ENCODE measurements at regions not wholly inside any gene's neighbourhood (a gene's known extent, or its start where the extent isn't known, plus 50 kb on each side); places are given as distances from the start of the nearest gene placed in this dataset.

DNA sequence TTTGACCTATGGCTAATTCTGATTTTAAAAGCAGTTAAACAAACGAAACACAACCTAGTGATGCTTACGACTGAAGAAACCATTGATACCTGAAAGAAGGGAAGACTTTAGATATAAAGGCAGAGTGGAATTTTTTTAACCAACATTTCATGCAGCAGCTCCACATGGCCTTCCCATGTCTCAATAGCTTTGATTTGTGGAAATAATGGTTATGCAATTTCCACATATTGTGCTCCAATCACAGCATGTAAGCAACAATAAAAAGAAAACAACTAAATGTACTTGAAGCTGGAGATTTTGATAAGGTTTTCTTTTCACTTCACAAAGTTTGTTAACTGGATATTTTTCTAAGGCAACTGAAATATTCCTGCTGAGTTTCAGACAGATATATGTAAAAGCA is 82.0 kb upstream of the SLC39A10 start:
- TF ChIP-seq, protein P1, sequence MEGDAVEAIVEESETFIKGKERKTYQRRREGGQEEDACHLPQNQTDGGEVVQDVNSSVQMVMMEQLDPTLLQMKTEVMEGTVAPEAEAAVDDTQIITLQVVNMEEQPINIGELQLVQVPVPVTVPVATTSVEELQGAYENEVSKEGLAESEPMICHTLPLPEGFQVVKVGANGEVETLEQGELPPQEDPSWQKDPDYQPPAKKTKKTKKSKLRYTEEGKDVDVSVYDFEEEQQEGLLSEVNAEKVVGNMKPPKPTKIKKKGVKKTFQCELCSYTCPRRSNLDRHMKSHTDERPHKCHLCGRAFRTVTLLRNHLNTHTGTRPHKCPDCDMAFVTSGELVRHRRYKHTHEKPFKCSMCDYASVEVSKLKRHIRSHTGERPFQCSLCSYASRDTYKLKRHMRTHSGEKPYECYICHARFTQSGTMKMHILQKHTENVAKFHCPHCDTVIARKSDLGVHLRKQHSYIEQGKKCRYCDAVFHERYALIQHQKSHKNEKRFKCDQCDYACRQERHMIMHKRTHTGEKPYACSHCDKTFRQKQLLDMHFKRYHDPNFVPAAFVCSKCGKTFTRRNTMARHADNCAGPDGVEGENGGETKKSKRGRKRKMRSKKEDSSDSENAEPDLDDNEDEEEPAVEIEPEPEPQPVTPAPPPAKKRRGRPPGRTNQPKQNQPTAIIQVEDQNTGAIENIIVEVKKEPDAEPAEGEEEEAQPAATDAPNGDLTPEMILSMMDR (conservative IDR thresholded peaks at IDR 0.05; ENCODE audit: low read length) = no peak
- no peak for TF ChIP-seq EZH2phosphoT487 (IDR thresholded peaks at IDR 0.05; ENCODE audit: borderline replicate concordance, low read depth, low read length)
